RWPE1 (cell line): ENCODE measurements at regions not wholly inside any gene's neighbourhood (a gene's known extent, or its start where the extent isn't known, plus 50 kb on each side); places are given as distances from the start of the nearest gene placed in this dataset.
"Not testable (repeated sequence)": the region's sequence is repeated elsewhere in the genome, so short reads cannot be mapped to it uniquely, and the experiment has no call there.

Experiments
- CTCF ChIA-PET: fragments of 350-600 bp; sonication (Branson Sonifier 250); formaldehyde crosslinking; extraction: SDS; loops from one replicate; lab custom pipeline; 2021; lab: Yijun Ruan, JAX
- POLR2A ChIA-PET: fragments of 400-600 bp; formaldehyde crosslinking; extraction: SDS; loops from one replicate; lab custom pipeline; 2020; ENCODE audit warnings: antibody characterized with exemption; ENCODE audit not compliant: low non-redundant PET; lab: Yijun Ruan, JAX
- DNase-seq: peaks from one replicate; pipeline ENCODE4 v3.0.0; 2012; ENCODE audit warnings: low spot score
- H3K27ac ChIP-seq: fragments of 450-650 bp; 2 replicates; pipeline ENCODE4 v1.5.1; 2017
- CTCF ChIP-seq: fragments of 450-650 bp; conservative IDR thresholded peaks from 2 replicates; pipeline ENCODE4 v1.5.1; 2017; ENCODE audit warnings: low read depth, mild to moderate bottlenecking

DNA sequence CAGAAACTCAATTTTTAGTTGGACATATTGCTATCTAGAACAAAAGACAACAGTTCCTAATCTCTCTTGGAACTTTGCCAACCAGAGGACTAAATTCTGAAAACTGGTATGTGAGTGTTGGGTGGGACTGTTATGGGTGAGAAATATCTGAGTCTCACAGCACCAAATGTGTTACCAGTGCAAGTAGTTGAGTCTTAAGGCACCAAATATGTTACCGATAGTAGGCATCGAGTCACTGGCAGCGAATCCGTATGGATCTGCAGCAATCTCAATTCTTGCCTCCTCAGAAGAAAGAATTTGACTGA lies 575.2 kb downstream of the DACH1 start:
- H3K27ac ChIP-seq, result no peak overlapping the region
- no peak for TF ChIP-seq CTCF
- ChIA-PET CTCF (no interaction called here), POLR2A (no interaction called here)
- DNase-seq, result no peak

GRCh38 chr13:71290963-71291841 lies 575.8 kb downstream of the DACH1 start:
- CTCF ChIA-PET, result no interaction called here
- H3K27ac ChIP-seq, result no peak overlapping the region
- no peak for DNase-seq
- TF ChIP-seq CTCF, result no peak
- POLR2A ChIA-PET, result no interaction called here

DNA sequence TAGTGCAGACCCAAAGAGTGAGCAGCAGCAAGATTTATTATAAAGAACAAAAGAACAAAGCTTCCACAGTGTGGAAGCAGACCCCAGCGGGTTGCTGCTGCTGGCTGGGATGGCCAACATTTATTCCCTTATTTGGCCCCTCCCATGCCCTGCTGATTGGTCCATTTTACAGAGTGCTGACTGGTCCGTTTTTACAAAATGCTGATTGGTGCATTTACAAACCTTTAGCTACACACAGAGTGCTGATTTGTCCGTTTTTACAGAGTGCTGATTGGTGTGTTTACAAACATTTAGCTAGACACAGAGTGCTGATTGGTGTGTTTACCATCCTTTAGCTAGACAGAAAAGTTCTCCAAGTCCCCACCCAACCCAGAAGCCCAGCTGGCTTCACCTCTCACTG lies 577.0 kb downstream of the DACH1 start:
- H3K27ac ChIP-seq, POLR2A ChIA-PET, DNase-seq, CTCF ChIA-PET: not testable (repeated sequence)

DNA sequence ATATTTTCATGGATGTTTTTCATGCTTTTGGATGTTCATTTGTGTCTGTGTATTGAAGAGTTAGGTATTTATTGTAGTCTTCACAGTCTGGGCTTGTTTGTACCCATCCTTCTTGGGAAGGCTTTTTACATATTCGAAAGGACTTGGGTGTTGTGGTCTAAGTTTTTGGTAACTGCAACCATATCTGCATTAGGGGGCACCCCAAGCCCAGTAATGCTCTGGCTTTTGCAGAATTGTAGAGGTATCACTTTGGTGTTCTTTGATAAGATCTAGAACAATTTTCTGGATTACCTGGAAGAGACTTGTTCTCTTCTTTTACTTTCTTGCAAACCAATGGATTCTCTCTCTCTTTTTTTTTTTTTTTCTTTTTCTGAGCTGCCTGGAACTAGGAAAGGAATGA lies 581.3 kb downstream of the DACH1 start:
- ChIA-PET POLR2A (no interaction called here), CTCF (no interaction called here)
- no peak overlapping the region for H3K27ac ChIP-seq
- DNase-seq, result no peak
- no peak for TF ChIP-seq CTCF

DNA sequence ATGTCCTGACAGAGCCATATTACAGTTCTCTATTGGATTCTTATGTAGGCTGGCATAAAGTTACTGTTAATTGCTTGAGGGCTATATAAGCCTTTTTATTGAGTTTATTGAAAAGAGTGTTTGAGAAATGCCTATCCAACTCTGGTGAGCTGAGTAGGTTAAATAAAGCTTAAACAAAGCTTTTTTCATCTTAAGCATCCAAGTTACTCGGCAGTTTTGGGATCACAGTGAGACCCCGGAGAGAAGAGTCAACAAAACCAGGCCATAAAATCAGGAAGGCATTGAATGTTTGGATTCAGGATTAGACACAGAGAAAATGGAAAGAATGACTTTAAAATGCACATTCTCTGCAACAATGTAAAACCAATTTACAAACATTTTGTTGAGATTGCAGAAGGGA lies 588.5 kb downstream of the DACH1 start:
- no peak for DNase-seq
- no peak overlapping the region for H3K27ac ChIP-seq
- POLR2A ChIA-PET, result no interaction called here
- no peak for TF ChIP-seq CTCF
- CTCF ChIA-PET, result no interaction called here

DNA sequence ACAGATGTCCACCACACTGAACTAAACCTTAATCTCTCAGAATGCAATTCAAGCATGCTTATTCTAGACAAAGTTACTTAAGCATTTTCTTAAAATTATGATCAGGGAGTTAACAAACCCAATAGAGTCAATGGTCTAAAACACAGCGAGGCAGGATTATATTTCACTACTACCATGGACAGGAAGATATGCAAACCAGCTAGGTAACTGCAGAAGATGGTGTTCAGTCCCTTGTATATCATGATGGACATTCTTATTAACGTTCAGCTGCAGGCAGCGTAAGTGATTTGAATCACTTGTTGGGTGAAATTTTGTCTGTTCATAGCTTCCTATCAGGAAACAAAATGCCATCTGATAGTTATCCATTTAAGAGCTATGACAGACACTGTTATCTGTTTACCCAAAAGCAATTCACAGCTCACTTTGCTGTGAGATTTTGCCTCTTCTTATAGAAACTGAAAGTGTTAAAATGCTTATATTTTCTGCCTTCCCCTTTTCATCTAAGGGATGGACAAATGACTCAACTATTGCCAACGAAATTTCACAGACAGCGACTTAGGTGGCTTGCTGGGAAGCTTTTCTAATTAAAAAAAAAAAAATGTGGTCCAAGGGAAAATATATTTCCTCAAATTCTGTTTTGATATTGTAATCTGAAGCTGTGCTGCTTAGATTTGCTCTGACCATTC lies 591.9 kb downstream of the DACH1 start:
- TF ChIP-seq CTCF, result no peak
- CTCF ChIA-PET, result no interaction called here
- POLR2A ChIA-PET, result no interaction called here
- no peak overlapping the region for H3K27ac ChIP-seq
- no peak for DNase-seq

DNA sequence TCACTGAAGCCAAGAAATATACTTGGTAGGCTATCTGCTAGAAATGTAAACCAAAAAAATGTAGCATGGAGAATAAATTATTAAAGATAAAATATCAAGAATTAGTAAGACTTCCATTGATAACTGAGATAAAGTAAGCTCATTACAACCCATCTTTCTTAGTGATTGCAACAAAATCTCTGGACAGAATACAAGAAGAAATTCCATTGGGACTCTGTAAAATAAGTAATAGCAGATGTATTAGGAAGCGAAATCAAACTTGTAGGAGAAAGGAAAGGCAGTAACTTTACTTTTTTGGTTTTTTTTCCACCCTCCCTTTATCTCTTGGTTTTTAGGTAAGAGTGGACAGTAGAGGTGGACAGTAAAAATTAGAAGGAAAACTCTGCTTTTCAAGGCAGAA lies 605.7 kb downstream of the DACH1 start:
- CTCF ChIA-PET, result no interaction called here
- POLR2A ChIA-PET, result no interaction called here
- TF ChIP-seq CTCF, result no peak
- H3K27ac ChIP-seq, result no peak overlapping the region
- DNase-seq, result no peak
